Tibial nerve (tissue), 4 donors: ENCODE measurements at regions not wholly inside any gene's neighbourhood (a gene's known extent, or its start where the extent isn't known, plus 50 kb on each side); places are given as distances from the start of the nearest gene placed in this dataset.

ENCODE experiments used
- EP300 ChIP-seq, 2 donors: sonication (generic); formaldehyde crosslinking; IDR thresholded peaks; one replicate each; pipeline ENCODE4 v1.6.1; 2017; ENCODE audit warnings: antibody characterized with exemption in 2 of 2, mild to moderate bottlenecking in 1 of 2
- POLR2A ChIP-seq, 2 donors: fragments of 450-650 bp; IDR thresholded peaks; one replicate each; pipeline ENCODE4 v1.6.1; 2017; ENCODE audit warnings: antibody characterized with exemption in 2 of 2, mild to moderate bottlenecking in 2 of 2, moderate library complexity in 2 of 2
- TF ChIP-seq, protein P1 (sequence below), 5 experiments: fragments of 200-600 bp in 3 of 5; fragments of 450-650 bp in 2 of 5; sonication (generic) in 3 of 5; IDR thresholded peaks; one replicate each; pipeline ENCODE4 v1.5.1; 2016 to 2019; ENCODE audit warnings: antibody characterized with exemption in 5 of 5, mild to moderate bottlenecking in 3 of 5, moderate library complexity in 2 of 5

GRCh38 chr2:8190279-8190678 is 491.6 kb upstream of the ID2 start:
- TF ChIP-seq, protein P1, sequence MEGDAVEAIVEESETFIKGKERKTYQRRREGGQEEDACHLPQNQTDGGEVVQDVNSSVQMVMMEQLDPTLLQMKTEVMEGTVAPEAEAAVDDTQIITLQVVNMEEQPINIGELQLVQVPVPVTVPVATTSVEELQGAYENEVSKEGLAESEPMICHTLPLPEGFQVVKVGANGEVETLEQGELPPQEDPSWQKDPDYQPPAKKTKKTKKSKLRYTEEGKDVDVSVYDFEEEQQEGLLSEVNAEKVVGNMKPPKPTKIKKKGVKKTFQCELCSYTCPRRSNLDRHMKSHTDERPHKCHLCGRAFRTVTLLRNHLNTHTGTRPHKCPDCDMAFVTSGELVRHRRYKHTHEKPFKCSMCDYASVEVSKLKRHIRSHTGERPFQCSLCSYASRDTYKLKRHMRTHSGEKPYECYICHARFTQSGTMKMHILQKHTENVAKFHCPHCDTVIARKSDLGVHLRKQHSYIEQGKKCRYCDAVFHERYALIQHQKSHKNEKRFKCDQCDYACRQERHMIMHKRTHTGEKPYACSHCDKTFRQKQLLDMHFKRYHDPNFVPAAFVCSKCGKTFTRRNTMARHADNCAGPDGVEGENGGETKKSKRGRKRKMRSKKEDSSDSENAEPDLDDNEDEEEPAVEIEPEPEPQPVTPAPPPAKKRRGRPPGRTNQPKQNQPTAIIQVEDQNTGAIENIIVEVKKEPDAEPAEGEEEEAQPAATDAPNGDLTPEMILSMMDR (IDR thresholded peaks at IDR 0.05): no peak
- TF ChIP-seq EP300 (IDR thresholded peaks at IDR 0.05) (no peak), POLR2A (IDR thresholded peaks at IDR 0.05) (no peak)
